ENCODE measurements at regions not wholly inside any gene's neighbourhood (a gene's known extent, or its start where the extent isn't known, plus 50 kb on each side); places are given as distances from the start of the nearest gene placed in this dataset.

DNA sequence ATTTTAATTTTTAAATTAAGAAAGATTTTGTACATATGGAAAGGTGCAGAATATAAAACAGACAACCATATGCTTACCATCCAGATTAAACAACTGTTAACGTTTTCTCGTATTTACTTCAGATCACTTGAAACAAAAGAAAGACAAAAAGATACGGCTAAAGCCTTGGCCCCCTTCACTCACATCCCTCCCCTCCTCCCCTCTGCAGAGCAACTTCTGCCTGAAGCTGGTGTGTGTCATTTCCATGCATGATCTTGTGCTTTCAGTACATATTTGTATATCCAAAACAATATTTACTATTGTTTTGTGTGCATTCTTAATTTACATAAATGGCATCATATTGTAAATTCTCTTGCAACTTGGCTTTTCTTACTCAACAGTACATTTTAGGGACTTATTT lies 68.5 kb upstream of the ANKRD1 start:
- Histone ChIP-seq H3K9ac (ENCODE audit: control insufficient read depth, extremely low read depth, insufficient read depth, low read length) (no peak overlapping the region), H3K4me2 (ENCODE audit: control insufficient read depth, extremely low read depth, insufficient read depth, low read depth, low read length) (no peak overlapping the region), H3K9me1 (ENCODE audit: control insufficient read depth, extremely low read depth, insufficient read depth, low read length) (no peaks in the 10 kb centered on the region), H3K79me2 (ENCODE audit: control insufficient read depth, insufficient read depth, low read length) (no peaks in the 10 kb centered on the region), H2AFZ (ENCODE audit: control insufficient read depth, low read length) (no peak overlapping the region), H4K20me1 (ENCODE audit: control insufficient read depth, extremely low read depth, insufficient read depth, low read length) (no peaks in the 10 kb centered on the region), H3K27me3 (ENCODE audit: control insufficient read depth, extremely low read depth, insufficient read depth, low read length) (peaks cover 10% of the 10 kb centered on the region), H3K4me3 (ENCODE audit: control insufficient read depth in 2 of 3, extremely low read depth in 1 of 3, insufficient read depth in 2 of 3, low read depth in 1 of 3, low read length in 3 of 3) (no peak overlapping the region), H3K9me3 (ENCODE audit: control insufficient read depth, low read depth, low read length) (no peaks in the 10 kb centered on the region), H3K27ac (ENCODE audit: control insufficient read depth, insufficient read depth, low read length) (no peak overlapping the region), H3K36me3 (ENCODE audit: control insufficient read depth in 2 of 2, extremely low read depth in 1 of 2, insufficient read depth in 2 of 2, low read length in 2 of 2) (no peaks in the 10 kb centered on the region), H3K4me1 (ENCODE audit: control insufficient read depth, extremely low read depth, insufficient read depth, low read length) (no peaks in the 10 kb centered on the region)
- dilution Hi-C loops (cut with MboI; ENCODE audit: extremely low pct_ligation_motif_present, low sequenced_read_pairs), result no loop called here
- DNase-seq (ENCODE audit: low read depth, low spot score) (no peak), FAIRE-seq (no peak)
- TF ChIP-seq EZH2 (IDR thresholded peaks at IDR 0.05; ENCODE audit: low read length), result no peak
- TF ChIP-seq, protein P1, sequence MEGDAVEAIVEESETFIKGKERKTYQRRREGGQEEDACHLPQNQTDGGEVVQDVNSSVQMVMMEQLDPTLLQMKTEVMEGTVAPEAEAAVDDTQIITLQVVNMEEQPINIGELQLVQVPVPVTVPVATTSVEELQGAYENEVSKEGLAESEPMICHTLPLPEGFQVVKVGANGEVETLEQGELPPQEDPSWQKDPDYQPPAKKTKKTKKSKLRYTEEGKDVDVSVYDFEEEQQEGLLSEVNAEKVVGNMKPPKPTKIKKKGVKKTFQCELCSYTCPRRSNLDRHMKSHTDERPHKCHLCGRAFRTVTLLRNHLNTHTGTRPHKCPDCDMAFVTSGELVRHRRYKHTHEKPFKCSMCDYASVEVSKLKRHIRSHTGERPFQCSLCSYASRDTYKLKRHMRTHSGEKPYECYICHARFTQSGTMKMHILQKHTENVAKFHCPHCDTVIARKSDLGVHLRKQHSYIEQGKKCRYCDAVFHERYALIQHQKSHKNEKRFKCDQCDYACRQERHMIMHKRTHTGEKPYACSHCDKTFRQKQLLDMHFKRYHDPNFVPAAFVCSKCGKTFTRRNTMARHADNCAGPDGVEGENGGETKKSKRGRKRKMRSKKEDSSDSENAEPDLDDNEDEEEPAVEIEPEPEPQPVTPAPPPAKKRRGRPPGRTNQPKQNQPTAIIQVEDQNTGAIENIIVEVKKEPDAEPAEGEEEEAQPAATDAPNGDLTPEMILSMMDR (optimal IDR thresholded peaks at IDR 0.05 in 1 of 3, IDR thresholded peaks at IDR 0.05 in 1 of 3, conservative IDR thresholded peaks at IDR 0.05 in 1 of 3; ENCODE audit: extremely low read depth in 1 of 3, insufficient read depth in 2 of 3, low read length in 3 of 3), result no peak

DNA sequence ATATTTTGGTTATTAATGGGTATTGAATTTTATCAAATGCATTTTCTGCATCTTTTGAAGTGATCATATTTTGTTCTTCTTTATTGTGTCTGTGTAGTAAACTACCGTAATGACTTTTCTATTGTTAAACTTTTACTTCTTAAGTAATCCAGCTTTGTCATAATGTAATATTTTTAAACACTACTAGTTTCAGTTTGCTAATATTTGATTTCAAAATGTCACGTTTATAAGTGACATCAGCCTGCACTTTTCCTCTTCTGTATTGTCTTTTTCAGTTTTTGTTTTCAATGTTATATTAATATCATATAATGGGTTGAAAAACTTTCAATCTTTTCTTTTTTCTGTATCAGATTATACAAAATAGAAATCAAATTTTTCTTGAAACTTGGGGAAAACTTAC lies 71.6 kb upstream of the ANKRD1 start:
- no peak overlapping the region for H3K4me3 ChIP-seq (ENCODE audit: control insufficient read depth in 2 of 3, extremely low read depth in 1 of 3, insufficient read depth in 2 of 3, low read depth in 1 of 3, low read length in 3 of 3)
- no peaks in the 10 kb centered on the region for H3K27me3 ChIP-seq (ENCODE audit: control insufficient read depth, extremely low read depth, insufficient read depth, low read length)
- H2AFZ ChIP-seq (ENCODE audit: control insufficient read depth, low read length), result no peak overlapping the region
- no peaks in the 10 kb centered on the region for H3K9me3 ChIP-seq (ENCODE audit: control insufficient read depth, low read depth, low read length)
- no peak overlapping the region for H3K27ac ChIP-seq (ENCODE audit: control insufficient read depth, insufficient read depth, low read length)
- H3K4me2 ChIP-seq (ENCODE audit: control insufficient read depth, extremely low read depth, insufficient read depth, low read depth, low read length), result no peak overlapping the region
- no peaks in the 10 kb centered on the region for H3K9me1 ChIP-seq (ENCODE audit: control insufficient read depth, extremely low read depth, insufficient read depth, low read length)
- no peaks in the 10 kb centered on the region for H3K79me2 ChIP-seq (ENCODE audit: control insufficient read depth, insufficient read depth, low read length)
- no peak for DNase-seq (ENCODE audit: low read depth, low spot score)
- TF ChIP-seq, protein P1 (optimal IDR thresholded peaks at IDR 0.05 in 1 of 3, IDR thresholded peaks at IDR 0.05 in 1 of 3, conservative IDR thresholded peaks at IDR 0.05 in 1 of 3; ENCODE audit: extremely low read depth in 1 of 3, insufficient read depth in 2 of 3, low read length in 3 of 3), result no peak
- no peaks in the 10 kb centered on the region for H3K4me1 ChIP-seq (ENCODE audit: control insufficient read depth, extremely low read depth, insufficient read depth, low read length)
- no peak for FAIRE-seq
- H3K9ac ChIP-seq (ENCODE audit: control insufficient read depth, extremely low read depth, insufficient read depth, low read length), result no peak overlapping the region
- H3K36me3 ChIP-seq (ENCODE audit: control insufficient read depth in 2 of 2, extremely low read depth in 1 of 2, insufficient read depth in 2 of 2, low read length in 2 of 2), result no peaks in the 10 kb centered on the region
- dilution Hi-C loops (cut with MboI; ENCODE audit: extremely low pct_ligation_motif_present, low sequenced_read_pairs), result no loop called here
- H4K20me1 ChIP-seq (ENCODE audit: control insufficient read depth, extremely low read depth, insufficient read depth, low read length), result no peaks in the 10 kb centered on the region

All from keratinocyte (primary cell).